Stimulated activated CD4-positive, alpha-beta T cell treated with anti-CD3 and anti-CD28 coated beads, Interleukin-12 subunit alpha, Interleukin-12 subunit beta, amount 100 ng/mL, for 24 hours (primary cell): ENCODE measurements at regions not wholly inside any gene's neighbourhood (a gene's known extent, or its start where the extent isn't known, plus 50 kb on each side); places are given as distances from the start of the nearest gene placed in this dataset.
"Not testable (repeated sequence)": the region's sequence is repeated elsewhere in the genome, so short reads cannot be mapped to it uniquely, and the experiment has no call there.

Experiments
- DNase-seq, 2 experiments: peaks; one replicate each; pipeline ENCODE4 v3.0.0-alpha.2; 2020; ENCODE audit warnings: low read depth in 2 of 2

DNA sequence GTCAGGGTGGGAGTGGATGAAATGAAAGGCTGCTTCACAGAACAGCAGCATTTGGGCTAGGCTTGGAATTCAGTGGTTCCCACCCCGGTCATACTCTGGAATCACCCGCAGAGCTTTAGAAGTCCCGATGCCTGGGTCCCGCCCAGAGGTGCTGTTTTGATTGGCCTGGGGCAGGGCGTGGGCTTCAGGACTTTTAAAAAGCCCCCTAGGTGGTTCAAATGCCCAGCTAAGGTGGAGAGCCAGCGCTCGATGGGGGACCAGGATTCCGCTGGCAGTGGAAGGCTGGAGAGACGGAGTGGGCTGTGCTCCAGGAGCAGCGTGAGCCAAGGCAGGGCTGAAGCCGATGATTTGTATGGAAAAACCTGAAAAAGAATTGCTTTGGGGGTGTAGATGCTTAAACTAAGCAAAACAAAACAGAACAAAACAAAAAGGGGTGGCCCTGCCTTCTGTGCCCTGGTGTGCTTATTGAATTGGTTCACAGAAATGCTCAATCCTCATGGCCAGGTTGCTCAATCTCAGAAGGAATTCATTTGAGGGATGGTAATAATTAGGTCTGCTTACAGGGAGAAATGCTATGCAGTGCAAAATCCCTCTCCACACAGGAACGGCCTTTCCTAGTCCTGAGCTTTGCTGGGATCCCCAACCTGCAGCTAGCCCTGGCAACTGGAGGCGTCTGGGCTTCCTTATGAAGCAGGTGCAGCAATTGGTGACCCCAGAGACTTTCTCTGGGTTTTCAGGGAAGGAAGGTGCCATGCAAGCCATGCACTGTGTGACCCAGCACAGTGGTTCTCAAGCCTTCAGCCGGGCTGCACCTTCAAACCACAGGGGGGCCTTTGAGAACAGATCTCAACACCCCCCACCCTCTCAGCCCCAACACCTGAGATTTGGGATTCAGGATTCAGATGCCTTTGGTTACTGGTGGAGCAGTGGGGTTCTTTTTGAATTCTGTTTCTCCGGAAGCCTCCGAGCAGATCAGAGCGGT lies 174.0 kb upstream of the ZNF618 start:
- DNase-seq: no peak

DNA sequence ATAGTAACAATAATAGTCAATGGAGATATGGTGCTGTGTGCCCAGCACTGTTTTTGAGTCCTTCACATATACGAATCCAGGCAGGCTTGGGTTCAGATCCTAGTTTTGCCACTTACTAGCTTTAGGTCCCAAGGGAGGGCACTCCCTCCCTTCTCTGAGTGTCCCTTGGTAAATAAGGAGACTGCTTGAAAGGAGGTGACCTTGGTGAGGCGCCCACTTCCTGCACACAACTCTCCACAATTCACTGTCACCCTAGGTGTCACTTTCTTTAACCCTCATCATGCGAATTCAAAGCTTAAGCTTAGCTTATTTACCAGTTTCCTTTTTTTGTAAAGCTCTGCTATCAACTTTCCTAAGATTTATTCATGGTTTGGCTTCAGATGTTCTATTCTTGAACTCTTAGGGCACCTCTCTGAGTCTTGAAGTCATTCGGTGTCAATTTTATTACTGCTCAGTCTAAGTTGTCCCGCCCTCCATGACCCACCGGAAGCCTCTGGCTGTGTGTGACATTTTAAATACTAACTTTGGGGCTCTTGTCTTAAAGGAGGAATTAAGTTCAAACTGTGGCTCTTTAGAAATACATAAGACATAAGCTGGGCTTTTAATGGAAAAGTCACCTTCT lies 170.7 kb upstream of the ZNF618 start:
- no peak for DNase-seq

DNA sequence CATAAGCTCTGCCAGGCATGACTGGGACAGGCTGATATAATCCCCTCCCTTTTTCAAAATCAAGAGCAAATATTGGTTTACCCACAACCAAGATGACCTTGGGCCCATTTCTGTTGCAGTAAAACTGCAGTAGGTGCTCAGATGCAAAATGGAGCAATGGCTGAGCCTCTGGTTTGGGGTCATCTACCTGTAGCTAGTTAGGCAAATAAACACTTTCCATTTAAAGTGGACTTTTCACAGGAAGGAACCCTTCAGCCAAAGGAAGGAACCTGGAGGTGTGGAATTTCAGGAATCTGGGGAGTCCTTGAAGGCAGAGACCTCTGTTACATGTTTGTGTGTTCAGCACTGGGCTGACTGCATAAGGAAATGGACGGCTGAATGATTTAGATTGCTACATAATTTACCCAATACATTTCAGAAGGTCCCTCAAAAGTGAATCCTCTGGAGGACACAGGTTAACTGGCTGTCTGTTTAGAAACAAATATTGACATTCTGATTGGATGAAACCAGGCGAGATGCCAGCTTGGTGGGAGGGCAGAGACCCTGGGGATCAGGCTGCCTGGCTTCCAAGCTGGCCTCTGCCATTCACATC lies 170.1 kb upstream of the ZNF618 start:
- DNase-seq: no peak

DNA sequence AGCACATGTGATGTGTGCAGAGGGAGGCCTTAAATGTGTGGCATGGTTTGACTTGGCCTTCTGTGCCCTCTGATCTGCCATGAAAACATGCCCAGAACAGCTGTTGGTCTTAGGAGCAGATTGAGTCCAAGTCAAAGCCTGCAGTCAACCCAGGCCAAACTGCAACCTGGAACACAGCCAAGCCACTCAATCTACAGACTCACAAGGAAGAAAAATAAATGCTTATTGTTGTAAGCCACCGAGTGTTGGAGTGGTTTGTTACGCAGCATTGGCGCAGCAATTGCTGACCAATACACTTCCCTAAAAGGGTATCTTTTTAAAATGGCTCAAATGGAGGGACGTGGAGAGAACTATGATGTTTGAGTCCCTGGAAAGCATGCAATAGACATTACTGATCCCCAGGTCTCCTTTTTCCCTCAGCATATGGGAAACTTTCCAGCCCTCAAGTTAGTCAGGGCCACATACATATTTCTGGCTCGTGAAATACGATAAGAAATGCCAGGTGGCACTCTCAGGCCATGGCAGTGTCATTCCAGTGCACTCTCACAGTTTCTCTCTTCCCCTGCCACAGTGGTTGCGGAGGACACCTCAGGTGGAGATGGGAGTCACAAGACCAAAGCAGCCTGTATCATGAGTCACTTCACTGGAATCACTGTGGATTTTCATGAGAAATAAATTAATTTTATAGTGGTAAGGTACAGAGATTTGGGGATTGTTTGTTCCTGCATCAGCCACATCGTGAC lies 168.0 kb upstream of the ZNF618 start:
- DNase-seq: no peak

DNA sequence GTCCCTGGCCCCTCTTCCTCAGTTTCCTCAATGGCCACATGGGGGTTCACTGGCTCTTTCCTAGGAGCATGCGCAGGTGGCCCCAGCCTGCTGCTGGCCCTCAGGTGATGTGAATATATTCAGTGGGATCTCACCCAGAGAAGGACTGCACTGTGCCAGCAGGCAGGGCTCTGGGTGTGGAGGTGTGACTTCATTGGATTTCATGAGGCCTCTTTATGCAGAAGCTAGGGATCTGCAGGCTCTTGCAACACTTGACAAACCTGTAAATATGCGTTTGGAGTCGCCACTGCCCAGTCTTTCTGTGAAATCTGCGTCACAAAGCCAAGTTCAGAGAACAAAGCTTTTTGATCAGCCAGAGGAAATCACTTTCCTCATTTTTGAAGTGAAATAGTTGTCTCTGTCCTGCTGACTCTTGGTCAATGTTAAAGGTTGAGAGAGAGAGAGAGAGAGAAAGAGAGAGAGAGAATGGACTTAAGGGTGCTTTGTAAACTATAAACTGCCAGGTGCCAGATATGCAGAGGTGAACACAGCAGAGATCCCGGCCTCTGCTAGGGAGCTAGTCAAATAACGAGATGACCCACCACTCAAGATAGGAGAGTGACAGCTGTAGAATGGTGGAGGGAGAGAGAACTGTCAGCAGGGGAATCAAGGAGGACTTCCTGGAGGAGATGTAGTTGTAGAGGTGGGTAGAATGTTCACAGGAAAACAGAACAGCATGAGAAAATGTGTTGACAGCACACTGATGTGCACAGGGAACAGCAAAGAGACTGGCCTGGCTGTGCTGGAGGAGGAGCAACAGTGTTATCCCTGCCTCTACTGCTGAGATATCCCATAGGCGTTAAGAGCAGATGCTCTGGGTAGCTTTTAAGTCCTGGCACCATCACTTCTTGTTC lies 167.0 kb upstream of the ZNF618 start:
- no peak for DNase-seq

DNA sequence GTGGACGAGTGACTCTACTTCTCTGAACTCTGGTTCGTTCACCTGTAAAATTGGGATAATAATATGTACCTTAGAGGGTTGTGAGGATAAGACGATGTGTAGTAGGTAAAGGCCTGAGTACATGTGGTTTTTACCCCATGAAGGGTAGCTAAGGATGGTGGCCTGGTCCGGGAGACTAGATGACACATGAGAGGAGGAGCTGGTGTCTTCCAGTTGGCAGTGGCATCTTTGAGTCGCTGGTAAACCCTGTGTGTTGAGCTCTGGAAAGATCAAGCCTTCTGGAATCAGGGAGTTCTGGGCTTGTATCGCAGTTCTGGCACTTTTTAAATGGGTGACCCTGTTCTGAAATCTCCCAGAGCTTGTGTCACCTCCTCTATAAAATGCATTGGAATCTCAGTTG lies 166.4 kb upstream of the ZNF618 start:
- no peak for DNase-seq

DNA sequence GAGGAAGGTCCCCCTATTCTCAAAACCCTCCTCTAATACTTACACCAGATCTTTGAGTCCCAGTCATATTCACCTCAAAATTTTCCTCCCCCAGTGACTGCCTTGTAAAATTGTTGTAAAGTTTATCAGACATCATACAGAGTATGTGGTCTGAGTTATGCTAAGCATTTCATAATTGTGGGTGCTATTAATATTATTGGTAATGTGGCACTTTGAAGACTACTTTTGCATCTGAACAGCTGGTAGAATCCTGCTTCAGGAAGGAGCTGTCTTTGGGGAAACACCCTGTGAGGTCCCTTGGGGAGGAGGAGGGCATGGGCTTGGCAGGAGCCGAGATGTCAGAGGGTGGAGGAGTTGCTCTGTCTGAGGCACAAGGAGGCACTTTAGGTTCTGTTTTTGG lies 164.9 kb upstream of the ZNF618 start:
- DNase-seq: no peak

DNA sequence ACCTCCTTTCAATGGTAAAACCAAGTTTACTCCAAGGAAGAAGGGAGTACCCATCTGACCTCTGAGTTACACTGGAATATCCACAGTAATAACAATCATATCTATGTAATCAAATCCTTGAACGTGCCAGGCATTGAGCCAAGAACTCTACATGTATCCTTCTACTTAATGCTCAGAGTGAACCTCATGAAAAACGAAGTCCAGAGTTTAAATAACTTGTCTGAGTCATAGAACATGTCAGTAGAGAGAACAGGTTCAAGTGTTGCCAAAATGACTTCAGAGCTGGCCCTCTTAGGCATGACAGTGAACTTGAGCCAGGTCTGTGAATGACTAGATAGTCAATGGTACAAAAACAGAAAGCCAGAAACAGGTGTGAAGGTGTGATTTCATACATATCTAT lies 164.1 kb upstream of the ZNF618 start:
- DNase-seq: no peak

DNA sequence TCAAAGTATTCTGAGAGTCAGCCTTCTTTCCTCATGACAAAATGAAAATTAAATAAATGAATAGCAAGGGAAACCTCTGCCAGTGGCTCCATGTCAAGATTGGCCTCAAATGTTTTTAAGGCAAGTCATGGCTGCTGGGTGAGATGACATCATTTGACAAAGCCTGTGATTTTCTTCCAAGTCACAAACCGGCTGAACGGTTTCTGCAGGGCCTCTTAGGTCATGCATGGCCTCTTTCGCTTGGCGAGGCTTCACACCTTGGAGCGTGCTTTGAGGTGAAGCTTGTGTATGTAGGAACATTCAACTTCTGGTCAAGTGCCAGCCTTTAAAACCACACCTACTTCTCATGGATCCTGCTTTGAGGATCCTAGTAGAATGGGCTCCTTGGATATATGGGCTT lies 161.0 kb upstream of the ZNF618 start:
- DNase-seq: no peak

DNA sequence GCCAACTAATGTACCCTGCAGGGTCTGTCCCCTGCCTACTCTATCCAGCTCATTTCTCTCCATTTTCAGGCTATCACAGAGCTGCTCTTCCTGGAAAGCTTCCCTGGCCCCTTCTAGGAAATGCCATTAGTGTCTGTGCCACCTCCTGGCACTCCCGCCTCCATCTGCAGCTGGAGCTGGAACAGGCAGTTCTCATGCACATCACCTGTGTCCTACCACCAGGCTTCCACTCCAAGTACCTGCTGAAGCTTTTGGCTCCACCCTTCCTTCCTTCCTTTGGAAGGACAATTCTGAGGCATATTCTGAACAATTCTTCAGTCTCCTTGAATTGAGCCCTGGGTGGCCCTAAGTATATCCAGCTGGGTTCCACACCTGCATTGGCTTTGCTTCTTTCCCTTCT lies 156.2 kb upstream of the ZNF618 start:
- DNase-seq: no peak

DNA sequence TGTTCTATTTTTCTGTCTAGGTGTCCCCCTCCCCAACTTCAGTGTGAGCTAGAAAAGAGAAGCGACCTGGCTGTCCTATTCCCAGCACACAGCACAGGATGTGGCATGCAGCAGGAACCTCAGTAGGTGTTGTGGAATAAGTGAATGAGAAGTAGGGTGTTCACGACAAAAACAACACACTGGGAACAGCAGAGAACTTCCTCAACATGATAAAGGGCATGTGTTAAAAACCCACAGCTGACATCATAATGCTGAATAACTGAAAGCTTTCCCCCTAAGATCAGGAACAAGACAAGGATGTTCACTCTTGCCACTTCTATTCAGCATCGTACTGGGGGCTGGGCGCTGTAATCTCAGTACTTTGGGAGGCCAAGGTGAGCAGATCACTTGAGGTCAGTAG lies 155.6 kb upstream of the ZNF618 start:
- no peak for DNase-seq

DNA sequence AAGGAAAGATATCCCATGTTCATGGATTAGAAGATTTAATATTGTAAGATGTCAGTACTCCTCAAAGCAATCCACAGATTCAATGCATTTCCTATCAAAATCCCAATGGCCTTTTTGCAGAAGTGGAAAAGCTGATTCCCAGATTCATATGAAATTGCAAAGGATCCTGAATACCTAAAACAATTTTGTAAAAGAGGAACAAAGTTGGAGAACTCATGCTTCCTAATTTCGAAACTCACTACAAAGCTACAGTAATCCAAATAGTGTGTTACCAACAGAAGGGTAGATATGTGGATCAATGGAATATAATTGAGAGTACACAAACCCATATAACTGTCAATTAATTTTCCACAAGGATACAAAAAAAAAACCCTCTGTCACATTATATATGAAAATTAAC lies 154.3 kb upstream of the ZNF618 start:
- no peak for DNase-seq

DNA sequence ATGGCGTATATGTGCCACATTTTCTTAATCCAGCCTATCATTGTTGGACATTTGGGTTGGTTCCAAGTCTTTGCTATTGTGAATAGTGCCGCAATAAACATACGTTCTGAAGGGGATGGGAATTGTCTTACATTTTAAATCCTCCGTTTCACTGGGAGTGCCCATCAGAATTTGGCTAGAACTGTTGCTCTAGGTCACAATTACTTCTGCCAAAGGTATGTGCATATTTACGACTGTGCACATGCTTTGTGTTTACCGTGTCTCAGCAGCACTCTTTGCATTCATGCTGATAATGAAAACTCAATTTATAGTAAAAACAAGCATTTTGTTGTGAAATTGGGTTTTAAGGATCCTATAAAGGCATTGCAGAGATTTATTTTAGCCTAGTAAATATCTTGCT lies 151.9 kb upstream of the ZNF618 start:
- no peak for DNase-seq

DNA sequence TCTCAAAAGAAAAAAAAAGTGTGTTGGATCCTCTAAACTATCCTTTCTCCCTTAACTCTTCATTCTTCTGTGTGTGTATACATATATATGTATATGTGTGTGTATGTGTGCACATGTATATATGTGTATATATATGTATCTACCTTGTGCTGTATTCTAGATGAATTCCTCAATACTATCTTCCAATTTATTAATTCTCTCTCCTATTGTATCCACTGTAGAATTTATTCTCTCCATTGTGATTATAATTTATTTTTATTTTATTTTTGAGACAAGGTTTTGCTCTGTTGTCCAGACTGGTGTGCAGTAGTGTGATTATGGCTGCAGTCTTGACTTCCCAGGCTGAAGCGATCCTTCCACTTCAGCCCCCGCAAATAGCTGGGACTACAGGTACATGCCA lies 147.1 kb upstream of the ZNF618 start:
- no peak for DNase-seq

DNA sequence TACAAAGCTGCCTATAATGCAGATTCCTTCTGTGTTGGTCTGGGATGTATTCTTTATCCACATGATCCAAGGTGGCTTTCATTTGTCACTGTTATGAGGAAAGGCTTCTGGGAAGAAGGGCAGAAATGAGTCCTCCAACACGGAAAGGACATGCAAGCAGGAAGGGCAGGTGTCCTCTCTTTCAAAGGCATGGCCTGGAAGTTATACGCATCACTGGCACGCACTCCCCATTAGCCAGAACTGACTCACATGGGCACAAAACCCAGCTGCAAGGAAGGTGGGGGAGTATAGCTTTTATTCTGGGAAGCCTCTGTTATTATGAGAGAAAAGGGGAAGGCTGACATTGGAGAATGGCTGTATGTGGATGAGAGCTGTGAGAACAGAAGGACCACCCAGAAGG lies 141.3 kb upstream of the ZNF618 start:
- DNase-seq: no peak

DNA sequence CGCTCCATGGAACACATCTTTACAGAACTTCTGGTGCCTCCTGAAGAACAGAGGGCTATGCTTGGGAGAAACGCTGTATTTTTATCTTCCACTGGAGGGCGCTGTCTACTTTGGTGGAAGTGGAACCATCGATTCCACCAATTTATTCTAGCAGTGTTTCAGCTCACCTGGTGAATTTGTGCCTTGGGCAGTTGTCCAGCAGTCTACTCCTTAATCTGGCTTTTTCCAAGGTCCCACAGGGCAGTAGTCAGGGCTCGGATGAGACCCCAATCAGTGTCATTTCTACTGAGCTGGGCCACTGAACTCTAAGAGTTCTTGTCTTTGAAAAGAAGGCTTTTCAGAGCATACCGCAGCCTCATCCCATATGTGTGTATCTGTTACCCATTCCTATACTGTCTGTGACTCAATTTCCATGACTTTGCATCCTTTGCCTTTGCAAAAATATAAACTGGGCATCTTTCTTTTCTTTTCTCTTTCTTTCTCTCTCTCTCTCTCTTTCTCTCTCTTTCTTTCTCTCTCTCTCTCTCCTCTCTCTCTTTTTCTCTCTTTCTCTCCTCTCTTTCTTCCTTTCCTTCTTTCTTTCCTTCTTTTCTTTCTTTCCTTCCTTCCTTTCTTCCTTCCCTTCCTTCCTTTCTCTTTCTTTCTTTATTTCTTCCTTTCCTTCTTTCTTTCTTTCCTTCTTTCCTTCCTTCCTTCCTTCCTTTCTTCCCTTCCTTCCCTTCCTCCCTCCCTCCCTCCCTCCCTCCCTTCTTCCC lies 138.4 kb upstream of the ZNF618 start:
- no peak for DNase-seq

DNA sequence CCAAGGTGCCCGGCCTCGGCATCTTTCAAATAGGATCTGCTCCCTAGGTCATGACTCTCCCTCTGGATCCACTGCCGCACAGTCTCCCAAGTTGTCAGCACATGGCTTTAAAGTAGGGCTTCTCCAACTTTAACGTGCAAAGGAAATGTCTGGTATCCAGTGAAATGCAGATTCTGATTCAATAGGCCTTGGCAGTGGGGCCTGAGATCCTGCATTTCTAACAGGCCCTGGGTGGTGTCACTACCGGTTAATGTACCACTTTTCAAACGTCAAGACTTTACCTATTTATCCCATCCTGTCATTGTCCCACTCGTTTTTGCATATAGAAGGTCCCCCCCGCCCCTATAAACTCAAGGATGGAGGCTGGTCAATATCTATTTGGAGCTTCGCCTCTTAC lies 137.6 kb upstream of the ZNF618 start:
- no peak for DNase-seq

DNA sequence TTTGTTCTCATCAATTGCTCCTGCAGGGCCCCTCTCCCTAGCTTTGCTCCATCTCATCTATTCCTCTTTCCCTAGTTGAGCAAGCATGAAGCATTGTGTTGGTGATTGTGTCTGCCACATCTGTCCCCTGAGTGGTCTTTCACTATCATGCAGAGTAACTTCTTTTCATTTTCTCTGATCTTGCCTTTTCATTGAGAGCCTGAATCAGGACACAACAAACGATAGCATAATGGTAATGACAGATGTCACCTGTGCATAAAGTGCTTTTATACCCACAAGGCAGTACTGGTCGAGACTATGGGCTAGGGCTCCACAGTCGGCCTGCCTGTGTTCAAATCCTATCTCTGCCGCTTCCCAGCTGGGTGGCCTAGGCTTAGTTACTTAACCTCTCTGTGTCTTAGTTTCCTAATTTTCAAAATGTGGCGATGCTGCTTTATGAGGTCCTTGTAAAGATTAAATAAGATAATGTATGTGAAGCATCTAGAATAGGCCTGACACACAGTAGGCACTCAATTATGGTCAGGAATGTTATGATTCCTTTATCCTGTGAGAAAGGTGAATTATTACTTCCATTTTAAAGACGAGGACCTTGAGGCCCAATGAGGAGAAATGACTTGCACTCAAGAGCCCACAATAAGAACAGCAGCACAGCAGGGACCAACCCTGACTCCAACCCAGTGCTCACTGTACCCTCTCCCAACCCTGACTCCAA lies 137.1 kb upstream of the ZNF618 start:
- DNase-seq: no peak

DNA sequence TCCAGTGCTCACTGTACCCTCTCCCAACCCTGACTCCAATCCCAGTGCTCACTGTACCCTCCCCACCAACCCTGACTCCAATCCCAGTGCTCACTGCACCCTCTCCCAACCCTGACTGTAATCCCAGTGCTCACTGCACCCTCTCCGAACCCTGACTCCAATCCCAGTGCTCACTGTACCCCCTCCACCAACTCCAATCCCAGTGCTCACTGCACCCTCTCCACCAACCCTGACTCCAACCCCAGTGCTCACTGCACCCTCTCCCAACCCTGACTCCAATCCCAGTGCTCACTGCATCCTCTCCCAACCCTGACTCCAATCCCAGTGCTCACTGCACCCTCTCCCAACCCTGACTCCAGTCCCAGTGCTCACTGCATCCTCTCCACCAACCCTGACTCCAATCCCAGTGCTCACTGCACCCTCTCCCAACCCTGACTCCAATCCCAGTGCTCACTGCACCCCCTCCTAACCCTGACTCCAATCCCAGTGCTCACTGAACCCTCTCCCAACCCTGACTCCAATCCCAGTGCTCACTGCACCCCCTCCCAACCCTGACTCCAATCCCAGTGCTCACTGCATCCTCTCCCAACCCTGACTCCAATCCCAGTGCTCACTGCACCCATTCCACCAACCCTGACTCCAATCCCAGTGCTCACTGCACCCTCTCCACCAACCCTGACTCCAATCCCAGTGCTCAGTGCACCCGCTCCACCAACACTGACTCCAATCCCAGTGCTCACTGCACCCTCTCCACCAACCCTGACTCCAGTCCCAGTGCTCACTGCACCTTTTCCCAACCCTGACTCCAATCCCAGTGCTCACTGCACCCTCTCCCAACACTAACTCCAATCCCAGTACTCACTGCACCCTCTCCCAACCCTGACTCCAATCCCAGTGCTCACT lies 136.3 kb upstream of the ZNF618 start:
- DNase-seq: not testable (repeated sequence)
